ENCODE measurements at regions not wholly inside any gene's neighbourhood (a gene's known extent, or its start where the extent isn't known, plus 50 kb on each side); places are given as distances from the start of the nearest gene placed in this dataset.

GRCh38 chr6:40325041-40325440, 262.1 kb downstream of the LRFN2 start:
- no peak for DNase-seq (ENCODE audit: low spot score)
- Mint-ChIP-seq H3K27me3 (ENCODE audit: low read depth) (peaks cover 19% of the 10 kb centered on the region), H3K27ac (no peak overlapping the region), H3K9me3 (no peaks in the 10 kb centered on the region), H3K4me3 (ENCODE audit: low read depth) (no peak overlapping the region), H3K4me1 (ENCODE audit: low read depth) (peaks cover 15% of the 10 kb centered on the region), H3K36me3 (ENCODE audit: low read depth) (no peaks in the 10 kb centered on the region)
- intact Hi-C loops (cut with micrococcal nuclease) = loop anchor here (10.0 kb wide), 1 partner anchor 260 kb away; the partner anchor contains the start of gene LRFN2

GRCh38 chr6:40323881-40324634, 263.1 kb downstream of the LRFN2 start:
- intact Hi-C loops (cut with micrococcal nuclease) = loop anchor here (10.0 kb wide), 1 partner anchor 261 kb away; the partner anchor contains the start of gene LRFN2
- H3K4me3 Mint-ChIP-seq (ENCODE audit: low read depth) = no peak overlapping the region
- H3K9me3 Mint-ChIP-seq = no peaks in the 10 kb centered on the region
- no peak for DNase-seq (ENCODE audit: low spot score)
- no peak overlapping the region for H3K27ac Mint-ChIP-seq
- H3K36me3 Mint-ChIP-seq (ENCODE audit: low read depth) = no peaks in the 10 kb centered on the region
- peaks cover 15% of the 10 kb centered on the region for H3K4me1 Mint-ChIP-seq (ENCODE audit: low read depth)
- H3K27me3 Mint-ChIP-seq (ENCODE audit: low read depth) = peaks cover 20% of the 10 kb centered on the region

- H3K9me3 Mint-ChIP-seq = no peaks in the 10 kb centered on the region
- H3K27me3 Mint-ChIP-seq (ENCODE audit: low read depth) = peaks cover 20% of the 10 kb centered on the region
- H3K4me3 Mint-ChIP-seq (ENCODE audit: low read depth) = no peak overlapping the region
- H3K36me3 Mint-ChIP-seq (ENCODE audit: low read depth) = no peaks in the 10 kb centered on the region
- DNase-seq (ENCODE audit: low spot score) = no peak
- H3K27ac Mint-ChIP-seq = no peak overlapping the region
- peaks cover 8% of the 10 kb centered on the region for H3K4me1 Mint-ChIP-seq (ENCODE audit: low read depth)
- intact Hi-C loops (cut with micrococcal nuclease) = loop anchor here (10.0 kb wide), 1 partner anchor 262 kb away; the partner anchor contains the start of gene LRFN2
Observed at GRCh38 chr6:40322336-40322735, 264.8 kb downstream of the LRFN2 start.

GRCh38 chr6:40321616-40322015, 265.5 kb downstream of the LRFN2 start:
- H3K4me3 Mint-ChIP-seq (ENCODE audit: low read depth) = no peak overlapping the region
- no peaks in the 10 kb centered on the region for H3K9me3 Mint-ChIP-seq
- no peaks in the 10 kb centered on the region for H3K36me3 Mint-ChIP-seq (ENCODE audit: low read depth)
- H3K4me1 Mint-ChIP-seq (ENCODE audit: low read depth) = peaks cover 1% of the 10 kb centered on the region
- intact Hi-C loops (cut with micrococcal nuclease) = loop anchor here (10.0 kb wide), 1 partner anchor 263 kb away; the partner anchor contains the start of gene LRFN2
- no peak for DNase-seq (ENCODE audit: low spot score)
- peaks cover 20% of the 10 kb centered on the region for H3K27me3 Mint-ChIP-seq (ENCODE audit: low read depth)
- no peak overlapping the region for H3K27ac Mint-ChIP-seq

- no peaks in the 10 kb centered on the region for H3K36me3 Mint-ChIP-seq (ENCODE audit: low read depth)
- no peak for DNase-seq (ENCODE audit: low spot score)
- H3K4me3 Mint-ChIP-seq (ENCODE audit: low read depth) = no peak overlapping the region
- no peaks in the 10 kb centered on the region for H3K9me3 Mint-ChIP-seq
- H3K4me1 Mint-ChIP-seq (ENCODE audit: low read depth) = peaks cover 1% of the 10 kb centered on the region
- H3K27ac Mint-ChIP-seq = no peak overlapping the region
- peaks cover 20% of the 10 kb centered on the region for H3K27me3 Mint-ChIP-seq (ENCODE audit: low read depth)
- intact Hi-C loops (cut with micrococcal nuclease) = loop anchor here (10.0 kb wide), 1 partner anchor 264 kb away; the partner anchor contains the start of gene LRFN2
Observed at GRCh38 chr6:40320947-40321346, 266.2 kb downstream of the LRFN2 start.

- Mint-ChIP-seq H3K27me3 (ENCODE audit: low read depth) (peaks cover 20% of the 10 kb centered on the region), H3K27ac (no peak overlapping the region)
Observed at GRCh38 chr6:40320441-40320840, 266.7 kb downstream of the LRFN2 start.

GRCh38 chr6:40319124-40319523, 268.0 kb downstream of the LRFN2 start:
- Mint-ChIP-seq H3K4me3 (ENCODE audit: low read depth) (no peak overlapping the region), H3K27me3 (ENCODE audit: low read depth) (peaks cover 16% of the 10 kb centered on the region), H3K36me3 (ENCODE audit: low read depth) (no peaks in the 10 kb centered on the region), H3K27ac (no peak overlapping the region), H3K4me1 (ENCODE audit: low read depth) (no peaks in the 10 kb centered on the region), H3K9me3 (no peaks in the 10 kb centered on the region)
- intact Hi-C loops (cut with micrococcal nuclease) = no loop called here
- DNase-seq (ENCODE audit: low spot score) = no peak

More at GRCh38 chr6:40320441-40320840, 266.7 kb downstream of the LRFN2 start:
- Mint-ChIP-seq H3K4me3 (ENCODE audit: low read depth) (no peak overlapping the region), H3K36me3 (ENCODE audit: low read depth) (no peaks in the 10 kb centered on the region), H3K4me1 (ENCODE audit: low read depth) (no peaks in the 10 kb centered on the region), H3K9me3 (no peaks in the 10 kb centered on the region)
- intact Hi-C loops (cut with micrococcal nuclease) = loop anchor here (10.0 kb wide), 1 partner anchor 264 kb away; the partner anchor contains the start of gene LRFN2
- DNase-seq (ENCODE audit: low spot score) = no peak

GRCh38 chr6:40315060-40315459, 272.1 kb downstream of the LRFN2 start:
- no peak overlapping the region for H3K27ac Mint-ChIP-seq
- no peak overlapping the region for H3K4me3 Mint-ChIP-seq (ENCODE audit: low read depth)
- intact Hi-C loops (cut with micrococcal nuclease) = no loop called here
- H3K9me3 Mint-ChIP-seq = no peaks in the 10 kb centered on the region
- DNase-seq (ENCODE audit: low spot score) = no peak
- peaks cover 18% of the 10 kb centered on the region for H3K27me3 Mint-ChIP-seq (ENCODE audit: low read depth)
- no peaks in the 10 kb centered on the region for H3K36me3 Mint-ChIP-seq (ENCODE audit: low read depth)
- no peaks in the 10 kb centered on the region for H3K4me1 Mint-ChIP-seq (ENCODE audit: low read depth)

- intact Hi-C loops (cut with micrococcal nuclease) = no loop called here
- Mint-ChIP-seq H3K4me1 (ENCODE audit: low read depth) (peaks cover 1% of the 10 kb centered on the region), H3K27ac (no peak overlapping the region), H3K36me3 (ENCODE audit: low read depth) (no peaks in the 10 kb centered on the region), H3K27me3 (ENCODE audit: low read depth) (peaks cover 17% of the 10 kb centered on the region), H3K4me3 (ENCODE audit: low read depth) (no peak overlapping the region), H3K9me3 (no peaks in the 10 kb centered on the region)
- DNase-seq (ENCODE audit: low spot score) = no peak
Observed at GRCh38 chr6:40313582-40313981, 273.6 kb downstream of the LRFN2 start.

GRCh38 chr6:40312213-40313015, 274.8 kb downstream of the LRFN2 start:
- Mint-ChIP-seq H3K4me1 (ENCODE audit: low read depth) (peaks cover 2% of the 10 kb centered on the region), H3K27me3 (ENCODE audit: low read depth) (peaks cover 19% of the 10 kb centered on the region), H3K27ac (no peak overlapping the region), H3K36me3 (ENCODE audit: low read depth) (no peaks in the 10 kb centered on the region), H3K4me3 (ENCODE audit: low read depth) (no peak overlapping the region), H3K9me3 (no peaks in the 10 kb centered on the region)
- no peak for DNase-seq (ENCODE audit: low spot score)
- intact Hi-C loops (cut with micrococcal nuclease) = no loop called here

- intact Hi-C loops (cut with micrococcal nuclease) = loop anchor here (10.0 kb wide), 2 partner anchors 334 to 964 kb away; no protein-coding TSS in a partner anchor
- no peak overlapping the region for H3K4me3 Mint-ChIP-seq (ENCODE audit: low read depth)
- peak; percentile 50 for DNase-seq (ENCODE audit: low spot score)
- H3K4me1 Mint-ChIP-seq (ENCODE audit: low read depth) = peaks cover 2% of the 10 kb centered on the region
- no peaks in the 10 kb centered on the region for H3K36me3 Mint-ChIP-seq (ENCODE audit: low read depth)
- no peak overlapping the region for H3K27ac Mint-ChIP-seq
- no peaks in the 10 kb centered on the region for H3K9me3 Mint-ChIP-seq
- H3K27me3 Mint-ChIP-seq (ENCODE audit: low read depth) = peaks cover 38% of the 10 kb centered on the region
Observed at GRCh38 chr6:40308533-40309306, 278.4 kb downstream of the LRFN2 start.

GRCh38 chr6:40307712-40308111, 279.5 kb downstream of the LRFN2 start:
- Mint-ChIP-seq H3K27ac (no peak overlapping the region), H3K36me3 (ENCODE audit: low read depth) (no peaks in the 10 kb centered on the region), H3K27me3 (ENCODE audit: low read depth) (peaks cover 36% of the 10 kb centered on the region), H3K4me3 (ENCODE audit: low read depth) (no peak overlapping the region), H3K9me3 (no peaks in the 10 kb centered on the region), H3K4me1 (ENCODE audit: low read depth) (peaks cover 2% of the 10 kb centered on the region)
- no peak for DNase-seq (ENCODE audit: low spot score)
- intact Hi-C loops (cut with micrococcal nuclease) = loop anchor here (10.0 kb wide), 2 partner anchors 333 to 963 kb away; no protein-coding TSS in a partner anchor
